ENCODE measurements at regions not wholly inside any gene's neighbourhood (a gene's known extent, or its start where the extent isn't known, plus 50 kb on each side); places are given as distances from the start of the nearest gene placed in this dataset.

DNA sequence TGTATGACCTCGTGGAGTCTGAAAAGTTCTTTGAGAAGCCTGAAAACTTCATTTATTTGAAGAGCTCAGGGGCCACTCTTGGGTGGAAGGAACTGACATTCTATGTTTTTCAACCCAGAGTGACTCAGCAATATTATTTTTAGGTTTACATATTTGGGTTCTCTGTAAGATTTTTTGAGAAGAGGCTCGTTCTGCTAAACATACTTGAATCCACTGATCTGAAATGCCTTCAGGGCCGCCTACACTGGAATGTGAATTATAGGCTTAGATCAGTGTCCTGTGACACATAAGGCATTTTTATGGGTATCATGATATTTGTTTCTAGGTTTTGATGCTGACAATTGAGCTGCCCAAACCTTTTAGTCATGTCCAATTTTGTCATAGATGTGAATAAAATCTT, 86.2 kb downstream of the PSAT1 start:
- TF ChIP-seq CTCF (IDR thresholded peaks at IDR 0.05; ENCODE audit: insufficient read depth, low read length, poor library complexity, severe bottlenecking): no peak
- Histone ChIP-seq H3K27me3 (ENCODE audit: control insufficient read depth, insufficient read depth, low read length) (no peaks in the 10 kb centered on the region), H3K36me3 (ENCODE audit: control insufficient read depth, insufficient read depth, low read length) (no peaks in the 10 kb centered on the region), H3K4me3 (ENCODE audit: low read depth, low read length) (no peak overlapping the region)
- DNase-seq (ENCODE audit: low read depth): no peak

GRCh38 chr9:78386348-78386747, 89.4 kb downstream of the PSAT1 start:
- no peaks in the 10 kb centered on the region for H3K36me3 ChIP-seq (ENCODE audit: control insufficient read depth, insufficient read depth, low read length)
- no peak for DNase-seq (ENCODE audit: low read depth)
- no peak for TF ChIP-seq CTCF (IDR thresholded peaks at IDR 0.05; ENCODE audit: insufficient read depth, low read length, poor library complexity, severe bottlenecking)

GRCh38 chr9:78386773-78387172, 89.8 kb downstream of the PSAT1 start:
- Histone ChIP-seq H3K36me3 (ENCODE audit: control insufficient read depth, insufficient read depth, low read length) (no peaks in the 10 kb centered on the region), H3K4me3 (ENCODE audit: low read depth, low read length) (no peak overlapping the region), H3K27me3 (ENCODE audit: control insufficient read depth, insufficient read depth, low read length) (no peaks in the 10 kb centered on the region)
- DNase-seq (ENCODE audit: low read depth): no peak
- no peak for TF ChIP-seq CTCF (IDR thresholded peaks at IDR 0.05; ENCODE audit: insufficient read depth, low read length, poor library complexity, severe bottlenecking)

More at GRCh38 chr9:78386348-78386747, 89.4 kb downstream of the PSAT1 start:
- Histone ChIP-seq H3K27me3 (ENCODE audit: control insufficient read depth, insufficient read depth, low read length) (no peaks in the 10 kb centered on the region), H3K4me3 (ENCODE audit: low read depth, low read length) (no peak overlapping the region)

- no peak overlapping the region for H3K4me3 ChIP-seq (ENCODE audit: low read depth, low read length)
- no peak for TF ChIP-seq CTCF (IDR thresholded peaks at IDR 0.05; ENCODE audit: insufficient read depth, low read length, poor library complexity, severe bottlenecking)
- H3K36me3 ChIP-seq (ENCODE audit: control insufficient read depth, insufficient read depth, low read length): no peaks in the 10 kb centered on the region
- no peak for DNase-seq (ENCODE audit: low read depth)
- peaks cover 2% of the 10 kb centered on the region for H3K27me3 ChIP-seq (ENCODE audit: control insufficient read depth, insufficient read depth, low read length)
Measured at GRCh38 chr9:78393340-78393739, 96.4 kb downstream of the PSAT1 start.

DNA sequence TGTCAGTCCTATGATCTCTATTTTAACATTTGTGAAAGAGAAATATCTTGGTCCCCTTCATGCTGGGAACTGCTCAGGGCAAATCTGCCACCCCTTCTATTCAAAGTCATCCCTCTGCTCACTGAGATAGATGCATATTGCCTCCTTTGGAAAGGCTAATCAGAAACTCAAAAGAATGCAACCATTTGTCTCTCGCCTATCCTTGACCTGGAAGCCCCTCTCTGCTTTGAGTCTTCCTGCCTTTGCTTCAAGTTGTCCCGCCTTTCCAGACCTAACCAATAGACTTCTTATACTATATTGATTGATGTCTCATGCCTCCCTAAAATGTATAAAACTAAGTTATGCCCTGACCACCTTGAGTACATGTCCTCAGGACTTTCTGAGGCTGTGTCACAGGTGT, 97.0 kb downstream of the PSAT1 start:
- Histone ChIP-seq H3K27me3 (ENCODE audit: control insufficient read depth, insufficient read depth, low read length) (peaks cover 2% of the 10 kb centered on the region), H3K4me3 (ENCODE audit: low read depth, low read length) (no peak overlapping the region), H3K36me3 (ENCODE audit: control insufficient read depth, insufficient read depth, low read length) (no peaks in the 10 kb centered on the region)
- TF ChIP-seq CTCF (IDR thresholded peaks at IDR 0.05; ENCODE audit: insufficient read depth, low read length, poor library complexity, severe bottlenecking): no peak
- DNase-seq (ENCODE audit: low read depth): no peak

GRCh38 chr9:78396087-78396486, 99.2 kb downstream of the PSAT1 start:
- no peak overlapping the region for H3K4me3 ChIP-seq (ENCODE audit: low read depth, low read length)
- DNase-seq (ENCODE audit: low read depth): no peak
- no peak for TF ChIP-seq CTCF (IDR thresholded peaks at IDR 0.05; ENCODE audit: insufficient read depth, low read length, poor library complexity, severe bottlenecking)
- H3K36me3 ChIP-seq (ENCODE audit: control insufficient read depth, insufficient read depth, low read length): no peaks in the 10 kb centered on the region
- peaks cover 2% of the 10 kb centered on the region for H3K27me3 ChIP-seq (ENCODE audit: control insufficient read depth, insufficient read depth, low read length)
